ENCODE measurements at regions not wholly inside any gene's neighbourhood (a gene's known extent, or its start where the extent isn't known, plus 50 kb on each side); places are given as distances from the start of the nearest gene placed in this dataset.

DNA sequence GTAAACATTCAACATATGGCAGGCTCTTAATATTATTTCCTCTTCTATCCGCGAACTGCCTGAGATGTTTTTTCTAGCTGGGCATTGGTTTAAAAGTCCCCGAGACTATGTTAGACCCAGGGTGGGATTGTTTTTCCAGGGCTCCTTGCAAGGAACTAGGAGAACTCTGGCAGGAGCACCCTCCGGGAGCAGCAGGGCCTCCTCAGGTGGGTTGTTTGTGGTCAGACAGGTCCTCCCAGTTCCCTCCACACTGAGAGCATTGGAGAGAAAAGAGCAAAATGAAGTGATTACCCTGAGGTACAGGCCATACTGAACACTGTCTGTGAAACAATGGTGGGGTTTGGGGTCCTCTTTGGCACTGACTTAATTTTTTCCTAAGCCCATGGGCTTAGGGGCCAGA lies 115.9 kb upstream of the LGALSL start:
- Histone ChIP-seq H3K4me3 (replicated peaks; ENCODE audit: insufficient read depth, low read length) (no peak overlapping the region), H3K27ac (replicated peaks) (no peak overlapping the region), H3K27me3 (ENCODE audit: insufficient read depth, poor library complexity, severe bottlenecking) (no peaks in the 10 kb centered on the region)
- no peak for DNase-seq (ENCODE audit: low read depth in 1 of 2, low spot score in 1 of 2)
- TF ChIP-seq SPI1 (IDR thresholded peaks at IDR 0.05; ENCODE audit: borderline replicate concordance, low read depth) (no peak), POLR2AphosphoS5 (IDR thresholded peaks at IDR 0.05; ENCODE audit: low read depth) (no peak), GABPA (IDR thresholded peaks at IDR 0.05; ENCODE audit: low read depth) (no peak), CTCF (IDR thresholded peaks at IDR 0.05; ENCODE audit: insufficient read depth, low read length) (no peak)
- TF ChIP-seq, protein P1, sequence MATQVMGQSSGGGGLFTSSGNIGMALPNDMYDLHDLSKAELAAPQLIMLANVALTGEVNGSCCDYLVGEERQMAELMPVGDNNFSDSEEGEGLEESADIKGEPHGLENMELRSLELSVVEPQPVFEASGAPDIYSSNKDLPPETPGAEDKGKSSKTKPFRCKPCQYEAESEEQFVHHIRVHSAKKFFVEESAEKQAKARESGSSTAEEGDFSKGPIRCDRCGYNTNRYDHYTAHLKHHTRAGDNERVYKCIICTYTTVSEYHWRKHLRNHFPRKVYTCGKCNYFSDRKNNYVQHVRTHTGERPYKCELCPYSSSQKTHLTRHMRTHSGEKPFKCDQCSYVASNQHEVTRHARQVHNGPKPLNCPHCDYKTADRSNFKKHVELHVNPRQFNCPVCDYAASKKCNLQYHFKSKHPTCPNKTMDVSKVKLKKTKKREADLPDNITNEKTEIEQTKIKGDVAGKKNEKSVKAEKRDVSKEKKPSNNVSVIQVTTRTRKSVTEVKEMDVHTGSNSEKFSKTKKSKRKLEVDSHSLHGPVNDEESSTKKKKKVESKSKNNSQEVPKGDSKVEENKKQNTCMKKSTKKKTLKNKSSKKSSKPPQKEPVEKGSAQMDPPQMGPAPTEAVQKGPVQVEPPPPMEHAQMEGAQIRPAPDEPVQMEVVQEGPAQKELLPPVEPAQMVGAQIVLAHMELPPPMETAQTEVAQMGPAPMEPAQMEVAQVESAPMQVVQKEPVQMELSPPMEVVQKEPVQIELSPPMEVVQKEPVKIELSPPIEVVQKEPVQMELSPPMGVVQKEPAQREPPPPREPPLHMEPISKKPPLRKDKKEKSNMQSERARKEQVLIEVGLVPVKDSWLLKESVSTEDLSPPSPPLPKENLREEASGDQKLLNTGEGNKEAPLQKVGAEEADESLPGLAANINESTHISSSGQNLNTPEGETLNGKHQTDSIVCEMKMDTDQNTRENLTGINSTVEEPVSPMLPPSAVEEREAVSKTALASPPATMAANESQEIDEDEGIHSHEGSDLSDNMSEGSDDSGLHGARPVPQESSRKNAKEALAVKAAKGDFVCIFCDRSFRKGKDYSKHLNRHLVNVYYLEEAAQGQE (IDR thresholded peaks at IDR 0.05; ENCODE audit: insufficient replicate concordance, low read depth), result no peak

DNA sequence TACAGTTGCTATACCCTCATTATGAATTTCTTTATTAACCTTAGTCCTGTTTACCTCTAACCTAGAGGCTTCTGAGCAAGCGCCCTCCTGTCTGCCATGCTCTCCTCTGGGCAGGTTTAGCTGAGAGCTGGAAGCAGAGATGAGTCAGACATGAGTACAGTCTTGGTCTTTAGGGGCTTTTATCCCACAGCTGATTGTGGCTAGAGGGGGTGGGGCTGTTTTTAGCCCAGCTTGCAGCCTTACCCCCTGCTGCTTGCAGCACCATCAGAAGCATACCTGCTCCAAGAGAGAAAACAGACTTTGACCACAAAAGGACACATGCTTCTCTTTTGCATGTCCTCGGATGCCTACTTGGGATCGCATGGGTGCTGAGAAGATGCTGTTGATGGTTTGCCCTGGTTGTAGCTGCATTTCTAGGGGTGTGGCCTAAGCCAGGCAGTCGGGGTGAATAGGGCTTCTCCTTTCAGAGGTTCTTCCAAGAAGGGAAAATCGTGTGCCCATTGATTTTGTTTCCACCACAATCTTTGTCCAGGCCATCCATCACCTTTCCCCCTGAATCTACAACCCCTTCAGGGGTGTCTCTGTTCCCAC lies 115.0 kb upstream of the LGALSL start:
- Histone ChIP-seq H3K27ac (replicated peaks) (no peak overlapping the region), H3K27me3 (ENCODE audit: insufficient read depth, poor library complexity, severe bottlenecking) (no peaks in the 10 kb centered on the region), H3K4me3 (replicated peaks; ENCODE audit: insufficient read depth, low read length) (no peak overlapping the region)
- TF ChIP-seq GABPA (IDR thresholded peaks at IDR 0.05; ENCODE audit: low read depth), result no peak
- TF ChIP-seq, protein P1 (IDR thresholded peaks at IDR 0.05; ENCODE audit: insufficient replicate concordance, low read depth), result no peak
- no peak for TF ChIP-seq CTCF (IDR thresholded peaks at IDR 0.05; ENCODE audit: insufficient read depth, low read length)
- no peak for TF ChIP-seq POLR2AphosphoS5 (IDR thresholded peaks at IDR 0.05; ENCODE audit: low read depth)
- no peak for TF ChIP-seq SPI1 (IDR thresholded peaks at IDR 0.05; ENCODE audit: borderline replicate concordance, low read depth)
- no peak for DNase-seq (ENCODE audit: low read depth in 1 of 2, low spot score in 1 of 2)

GRCh38 chr2:64341461-64341860 lies 112.5 kb upstream of the LGALSL start:
- TF ChIP-seq CTCF (IDR thresholded peaks at IDR 0.05; ENCODE audit: insufficient read depth, low read length) (no peak), SPI1 (IDR thresholded peaks at IDR 0.05; ENCODE audit: borderline replicate concordance, low read depth) (no peak), POLR2AphosphoS5 (IDR thresholded peaks at IDR 0.05; ENCODE audit: low read depth) (no peak), GABPA (IDR thresholded peaks at IDR 0.05; ENCODE audit: low read depth) (no peak)
- TF ChIP-seq, protein P1 (IDR thresholded peaks at IDR 0.05; ENCODE audit: insufficient replicate concordance, low read depth), result no peak
- no peak overlapping the region for H3K4me3 ChIP-seq (replicated peaks; ENCODE audit: insufficient read depth, low read length)
- no peaks in the 10 kb centered on the region for H3K27me3 ChIP-seq (ENCODE audit: insufficient read depth, poor library complexity, severe bottlenecking)

More at GRCh38 chr2:64341461-64341860, 112.5 kb upstream of the LGALSL start:
- no peak for DNase-seq (ENCODE audit: low read depth in 1 of 2, low spot score in 1 of 2)
- H3K27ac ChIP-seq (replicated peaks), result no peak overlapping the region
